A673 (cell line): ENCODE measurements at regions not wholly inside any gene's neighbourhood (a gene's known extent, or its start where the extent isn't known, plus 50 kb on each side); places are given as distances from the start of the nearest gene placed in this dataset.

Experiments used
- EZH2 ChIP-seq: fragments of 200-600 bp; sonication (generic); IDR thresholded peaks from 2 replicates; pipeline ENCODE4 v1.6.1; 2017; ENCODE audit warnings: borderline replicate concordance, low read depth, mild to moderate bottlenecking, mixed read lengths, antibody characterized with exemption, low read length; ENCODE audit not compliant: poor library complexity, severe bottlenecking
- TF ChIP-seq, protein P1 (sequence below): fragments of 300-800, 200-600 bp; sonication (generic); conservative IDR thresholded peaks from 2 replicates; pipeline ENCODE4 v1.5.1; 2017; ENCODE audit warnings: low read depth, mild to moderate bottlenecking, antibody characterized with exemption, low read length, moderate library complexity, mixed read lengths

DNA sequence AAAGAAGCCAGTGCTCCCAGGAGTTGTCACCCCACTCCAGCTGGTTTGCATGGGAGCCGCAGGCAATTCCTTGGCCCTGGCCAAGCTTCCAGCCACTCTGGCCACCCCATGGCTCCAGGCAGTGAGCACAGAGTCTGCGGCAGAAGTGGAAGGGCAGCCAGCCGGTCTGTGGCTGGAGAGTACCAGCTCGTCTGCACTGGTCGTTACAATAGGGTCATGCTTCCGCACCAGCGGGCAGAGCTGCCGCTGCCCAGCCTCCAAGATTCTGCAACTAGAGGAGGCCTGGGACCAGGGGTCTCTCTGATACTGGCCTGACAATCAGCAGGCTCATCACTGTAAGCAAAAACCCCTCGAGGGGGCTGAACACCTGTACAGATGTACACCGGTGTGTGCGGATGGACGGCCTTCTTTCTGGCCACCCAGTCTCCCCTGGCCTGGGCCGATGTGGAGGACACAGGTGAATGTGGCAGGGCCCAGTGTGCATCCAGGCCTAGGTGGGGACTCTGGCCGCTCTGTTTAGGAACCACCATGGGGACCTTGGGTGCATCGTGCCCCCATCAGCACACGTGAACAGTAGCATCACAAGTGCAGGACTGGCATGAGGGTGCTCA lies 51.9 kb upstream of the ODC1 start:
- TF ChIP-seq, protein P1, sequence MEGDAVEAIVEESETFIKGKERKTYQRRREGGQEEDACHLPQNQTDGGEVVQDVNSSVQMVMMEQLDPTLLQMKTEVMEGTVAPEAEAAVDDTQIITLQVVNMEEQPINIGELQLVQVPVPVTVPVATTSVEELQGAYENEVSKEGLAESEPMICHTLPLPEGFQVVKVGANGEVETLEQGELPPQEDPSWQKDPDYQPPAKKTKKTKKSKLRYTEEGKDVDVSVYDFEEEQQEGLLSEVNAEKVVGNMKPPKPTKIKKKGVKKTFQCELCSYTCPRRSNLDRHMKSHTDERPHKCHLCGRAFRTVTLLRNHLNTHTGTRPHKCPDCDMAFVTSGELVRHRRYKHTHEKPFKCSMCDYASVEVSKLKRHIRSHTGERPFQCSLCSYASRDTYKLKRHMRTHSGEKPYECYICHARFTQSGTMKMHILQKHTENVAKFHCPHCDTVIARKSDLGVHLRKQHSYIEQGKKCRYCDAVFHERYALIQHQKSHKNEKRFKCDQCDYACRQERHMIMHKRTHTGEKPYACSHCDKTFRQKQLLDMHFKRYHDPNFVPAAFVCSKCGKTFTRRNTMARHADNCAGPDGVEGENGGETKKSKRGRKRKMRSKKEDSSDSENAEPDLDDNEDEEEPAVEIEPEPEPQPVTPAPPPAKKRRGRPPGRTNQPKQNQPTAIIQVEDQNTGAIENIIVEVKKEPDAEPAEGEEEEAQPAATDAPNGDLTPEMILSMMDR, result no peak
- TF ChIP-seq EZH2, result no peak
